ENCODE measurements at regions not wholly inside any gene's neighbourhood (a gene's known extent, or its start where the extent isn't known, plus 50 kb on each side); places are given as distances from the start of the nearest gene placed in this dataset.

DNA sequence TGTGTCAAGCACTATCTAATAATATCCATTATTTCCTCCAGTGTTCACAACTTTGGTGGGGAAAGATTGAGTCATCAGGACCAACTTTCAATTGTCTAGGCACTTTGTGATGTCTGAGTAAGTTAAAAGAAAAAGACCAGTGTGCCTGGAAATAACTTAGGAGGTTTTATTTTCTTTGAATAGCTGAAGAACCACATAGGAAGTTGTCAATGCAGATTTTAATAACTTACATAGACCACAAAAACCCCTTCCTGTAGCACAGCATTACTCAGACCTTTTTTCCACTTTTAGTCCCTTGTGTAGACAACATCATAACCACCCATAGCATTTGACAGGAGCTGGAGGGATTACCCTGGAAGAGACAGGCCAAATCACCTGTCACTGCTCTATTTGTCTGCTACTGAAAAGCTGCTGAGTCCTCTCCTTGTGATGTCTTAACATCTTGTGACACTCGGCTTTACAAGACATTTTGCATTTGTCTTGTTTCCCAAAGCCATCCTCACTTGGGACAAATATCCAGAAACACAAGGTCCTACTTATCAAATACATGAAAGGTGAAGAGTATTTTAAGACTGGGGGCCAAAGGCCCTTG, 241.5 kb upstream of the PTER start:
- H3K79me2 ChIP-seq (replicated peaks; ENCODE audit: insufficient read depth, low read length), result no peaks in the 10 kb centered on the region
- H3K27ac ChIP-seq (ENCODE audit: low read length), result no peak overlapping the region
- no peaks in the 10 kb centered on the region for H3K9me2 ChIP-seq (ENCODE audit: insufficient read depth, low read length)
- no peaks in the 10 kb centered on the region for H3K27me3 ChIP-seq (ENCODE audit: insufficient read depth, low read depth, low read length)
- H3K4me2 ChIP-seq (ENCODE audit: low read length), result no peak overlapping the region
- H3K9me3 ChIP-seq (ENCODE audit: low read length), result no peaks in the 10 kb centered on the region
- H2AFZ ChIP-seq (ENCODE audit: low read depth, low read length), result no peak overlapping the region
- no peaks in the 10 kb centered on the region for H4K20me1 ChIP-seq (ENCODE audit: insufficient read depth)
- H3F3A ChIP-seq (ENCODE audit: insufficient read depth, low read length, poor library complexity, severe bottlenecking), result no peaks in the 10 kb centered on the region
- H3K36me3 ChIP-seq (ENCODE audit: insufficient read depth, low read length), result no peaks in the 10 kb centered on the region
- no peak overlapping the region for H3K4me3 ChIP-seq (ENCODE audit: low read length)
- H3K9ac ChIP-seq (ENCODE audit: low read length), result no peak overlapping the region
- no peak for TF ChIP-seq TAF1 (IDR thresholded peaks at IDR 0.05; ENCODE audit: low read depth)
- TF ChIP-seq MXI1 (conservative IDR thresholded peaks at IDR 0.05; ENCODE audit: poor library complexity, severe bottlenecking), result no peak
- peak; percentile 55 for TF ChIP-seq EP300 (conservative IDR thresholded peaks at IDR 0.05; ENCODE audit: poor library complexity, severe bottlenecking)

DNA sequence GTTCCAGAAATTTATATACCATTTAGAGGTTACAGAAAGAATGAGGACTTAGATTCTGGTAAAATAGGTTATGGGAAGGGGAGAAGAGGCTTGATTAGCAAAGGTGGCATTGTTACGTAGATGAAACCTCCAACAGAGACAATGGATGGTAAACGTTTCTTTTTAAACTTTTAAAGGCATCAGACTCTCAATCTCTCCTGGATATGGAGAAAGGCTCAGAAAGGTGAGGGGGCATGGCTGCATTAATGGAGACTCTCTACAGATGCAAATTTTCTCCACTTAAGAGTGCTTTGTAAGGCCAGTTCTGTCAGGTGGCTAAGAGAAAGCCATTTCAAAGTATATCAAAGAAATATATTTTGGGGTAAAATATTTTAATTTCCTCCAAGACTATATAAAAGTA, 240.9 kb upstream of the PTER start:
- Histone ChIP-seq H3F3A (ENCODE audit: insufficient read depth, low read length, poor library complexity, severe bottlenecking) (no peaks in the 10 kb centered on the region), H3K27ac (ENCODE audit: low read length) (no peak overlapping the region), H3K27me3 (ENCODE audit: insufficient read depth, low read depth, low read length) (no peaks in the 10 kb centered on the region), H4K20me1 (ENCODE audit: insufficient read depth) (no peaks in the 10 kb centered on the region), H3K4me3 (ENCODE audit: low read length) (no peak overlapping the region), H3K4me2 (ENCODE audit: low read length) (no peak overlapping the region), H3K79me2 (replicated peaks; ENCODE audit: insufficient read depth, low read length) (no peaks in the 10 kb centered on the region), H2AFZ (ENCODE audit: low read depth, low read length) (no peak overlapping the region), H3K9ac (ENCODE audit: low read length) (no peak overlapping the region), H3K9me3 (ENCODE audit: low read length) (no peaks in the 10 kb centered on the region), H3K9me2 (ENCODE audit: insufficient read depth, low read length) (no peaks in the 10 kb centered on the region), H3K36me3 (ENCODE audit: insufficient read depth, low read length) (no peaks in the 10 kb centered on the region)
- TF ChIP-seq EZH2 (IDR thresholded peaks at IDR 0.05; ENCODE audit: borderline replicate concordance, insufficient read depth, low read length, poor library complexity, severe bottlenecking) (no peak), EP300 (conservative IDR thresholded peaks at IDR 0.05; ENCODE audit: poor library complexity, severe bottlenecking) (no peak), RAD21 (conservative IDR thresholded peaks at IDR 0.05) (no peak), POLR2AphosphoS5 (IDR thresholded peaks at IDR 0.05) (no peak), TAF1 (IDR thresholded peaks at IDR 0.05; ENCODE audit: low read depth) (no peak), SMC3 (conservative IDR thresholded peaks at IDR 0.05; ENCODE audit: poor library complexity) (no peak), MXI1 (conservative IDR thresholded peaks at IDR 0.05; ENCODE audit: poor library complexity, severe bottlenecking) (no peak)
- TF ChIP-seq, protein P1, sequence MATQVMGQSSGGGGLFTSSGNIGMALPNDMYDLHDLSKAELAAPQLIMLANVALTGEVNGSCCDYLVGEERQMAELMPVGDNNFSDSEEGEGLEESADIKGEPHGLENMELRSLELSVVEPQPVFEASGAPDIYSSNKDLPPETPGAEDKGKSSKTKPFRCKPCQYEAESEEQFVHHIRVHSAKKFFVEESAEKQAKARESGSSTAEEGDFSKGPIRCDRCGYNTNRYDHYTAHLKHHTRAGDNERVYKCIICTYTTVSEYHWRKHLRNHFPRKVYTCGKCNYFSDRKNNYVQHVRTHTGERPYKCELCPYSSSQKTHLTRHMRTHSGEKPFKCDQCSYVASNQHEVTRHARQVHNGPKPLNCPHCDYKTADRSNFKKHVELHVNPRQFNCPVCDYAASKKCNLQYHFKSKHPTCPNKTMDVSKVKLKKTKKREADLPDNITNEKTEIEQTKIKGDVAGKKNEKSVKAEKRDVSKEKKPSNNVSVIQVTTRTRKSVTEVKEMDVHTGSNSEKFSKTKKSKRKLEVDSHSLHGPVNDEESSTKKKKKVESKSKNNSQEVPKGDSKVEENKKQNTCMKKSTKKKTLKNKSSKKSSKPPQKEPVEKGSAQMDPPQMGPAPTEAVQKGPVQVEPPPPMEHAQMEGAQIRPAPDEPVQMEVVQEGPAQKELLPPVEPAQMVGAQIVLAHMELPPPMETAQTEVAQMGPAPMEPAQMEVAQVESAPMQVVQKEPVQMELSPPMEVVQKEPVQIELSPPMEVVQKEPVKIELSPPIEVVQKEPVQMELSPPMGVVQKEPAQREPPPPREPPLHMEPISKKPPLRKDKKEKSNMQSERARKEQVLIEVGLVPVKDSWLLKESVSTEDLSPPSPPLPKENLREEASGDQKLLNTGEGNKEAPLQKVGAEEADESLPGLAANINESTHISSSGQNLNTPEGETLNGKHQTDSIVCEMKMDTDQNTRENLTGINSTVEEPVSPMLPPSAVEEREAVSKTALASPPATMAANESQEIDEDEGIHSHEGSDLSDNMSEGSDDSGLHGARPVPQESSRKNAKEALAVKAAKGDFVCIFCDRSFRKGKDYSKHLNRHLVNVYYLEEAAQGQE (IDR thresholded peaks at IDR 0.05; ENCODE audit: borderline replicate concordance), result no peak
- TF ChIP-seq, protein P2, sequence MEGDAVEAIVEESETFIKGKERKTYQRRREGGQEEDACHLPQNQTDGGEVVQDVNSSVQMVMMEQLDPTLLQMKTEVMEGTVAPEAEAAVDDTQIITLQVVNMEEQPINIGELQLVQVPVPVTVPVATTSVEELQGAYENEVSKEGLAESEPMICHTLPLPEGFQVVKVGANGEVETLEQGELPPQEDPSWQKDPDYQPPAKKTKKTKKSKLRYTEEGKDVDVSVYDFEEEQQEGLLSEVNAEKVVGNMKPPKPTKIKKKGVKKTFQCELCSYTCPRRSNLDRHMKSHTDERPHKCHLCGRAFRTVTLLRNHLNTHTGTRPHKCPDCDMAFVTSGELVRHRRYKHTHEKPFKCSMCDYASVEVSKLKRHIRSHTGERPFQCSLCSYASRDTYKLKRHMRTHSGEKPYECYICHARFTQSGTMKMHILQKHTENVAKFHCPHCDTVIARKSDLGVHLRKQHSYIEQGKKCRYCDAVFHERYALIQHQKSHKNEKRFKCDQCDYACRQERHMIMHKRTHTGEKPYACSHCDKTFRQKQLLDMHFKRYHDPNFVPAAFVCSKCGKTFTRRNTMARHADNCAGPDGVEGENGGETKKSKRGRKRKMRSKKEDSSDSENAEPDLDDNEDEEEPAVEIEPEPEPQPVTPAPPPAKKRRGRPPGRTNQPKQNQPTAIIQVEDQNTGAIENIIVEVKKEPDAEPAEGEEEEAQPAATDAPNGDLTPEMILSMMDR (IDR thresholded peaks at IDR 0.05; ENCODE audit: poor library complexity, severe bottlenecking), result no peak
